ENCODE measurements at regions not wholly inside any gene's neighbourhood (a gene's known extent, or its start where the extent isn't known, plus 50 kb on each side); places are given as distances from the start of the nearest gene placed in this dataset.

GRCh38 chr18:22499421-22499820 is 81.7 kb upstream of the CTAGE1 start:
- Histone ChIP-seq H3K9me3 (ENCODE audit: control insufficient read depth in 3 of 3, low read length in 3 of 3) (no peaks in the 10 kb centered on the region), H3K9ac (ENCODE audit: low read depth in 1 of 3, low read length in 3 of 3) (no peak overlapping the region), H3K4me1 (ENCODE audit: control insufficient read depth in 3 of 3, insufficient read depth in 3 of 3, low read length in 3 of 3) (no peaks in the 10 kb centered on the region), H3K36me3 (ENCODE audit: control insufficient read depth in 3 of 3, insufficient read depth in 3 of 3, low read length in 3 of 3) (no peaks in the 10 kb centered on the region), H3K27ac (ENCODE audit: low read depth, low read length) (no peak overlapping the region), H3K27me3 (ENCODE audit: control insufficient read depth in 3 of 3, insufficient read depth in 3 of 3, low read length in 3 of 3) (no peaks in the 10 kb centered on the region), H3K4me3 (ENCODE audit: low read length in 3 of 3) (no peak overlapping the region)

- no peak overlapping the region for H3K27ac ChIP-seq (ENCODE audit: low read depth, low read length)
These were observed 86.1 kb upstream of the CTAGE1 start for GRCh38 chr18:22503803-22504202.

GRCh38 chr18:22504251-22505030 is 86.7 kb upstream of the CTAGE1 start:
- Histone ChIP-seq H3K36me3 (ENCODE audit: control insufficient read depth in 3 of 3, insufficient read depth in 3 of 3, low read length in 3 of 3) (no peaks in the 10 kb centered on the region), H3K9me3 (ENCODE audit: control insufficient read depth in 3 of 3, low read length in 3 of 3) (no peaks in the 10 kb centered on the region), H3K9ac (ENCODE audit: low read depth in 1 of 3, low read length in 3 of 3) (no peak overlapping the region), H3K27ac (ENCODE audit: low read depth, low read length) (no peak overlapping the region), H3K4me1 (ENCODE audit: control insufficient read depth in 3 of 3, insufficient read depth in 3 of 3, low read length in 3 of 3) (no peaks in the 10 kb centered on the region), H3K4me3 (ENCODE audit: low read length in 3 of 3) (no peak overlapping the region), H3K27me3 (ENCODE audit: control insufficient read depth in 3 of 3, insufficient read depth in 3 of 3, low read length in 3 of 3) (no peaks in the 10 kb centered on the region)

More at GRCh38 chr18:22503803-22504202, 86.1 kb upstream of the CTAGE1 start:
- Histone ChIP-seq H3K9ac (ENCODE audit: low read depth in 1 of 3, low read length in 3 of 3) (no peak overlapping the region), H3K4me1 (ENCODE audit: control insufficient read depth in 3 of 3, insufficient read depth in 3 of 3, low read length in 3 of 3) (no peaks in the 10 kb centered on the region), H3K36me3 (ENCODE audit: control insufficient read depth in 3 of 3, insufficient read depth in 3 of 3, low read length in 3 of 3) (no peaks in the 10 kb centered on the region), H3K4me3 (ENCODE audit: low read length in 3 of 3) (no peak overlapping the region), H3K9me3 (ENCODE audit: control insufficient read depth in 3 of 3, low read length in 3 of 3) (no peaks in the 10 kb centered on the region), H3K27me3 (ENCODE audit: control insufficient read depth in 3 of 3, insufficient read depth in 3 of 3, low read length in 3 of 3) (no peaks in the 10 kb centered on the region)

- H3K27ac ChIP-seq (ENCODE audit: low read depth, low read length): no peak overlapping the region
- no peak overlapping the region for H3K9ac ChIP-seq (ENCODE audit: low read depth in 1 of 3, low read length in 3 of 3)
- no peaks in the 10 kb centered on the region for H3K27me3 ChIP-seq (ENCODE audit: control insufficient read depth in 3 of 3, insufficient read depth in 3 of 3, low read length in 3 of 3)
- H3K36me3 ChIP-seq (ENCODE audit: control insufficient read depth in 3 of 3, insufficient read depth in 3 of 3, low read length in 3 of 3): no peaks in the 10 kb centered on the region
- H3K4me1 ChIP-seq (ENCODE audit: control insufficient read depth in 3 of 3, insufficient read depth in 3 of 3, low read length in 3 of 3): no peaks in the 10 kb centered on the region
- no peaks in the 10 kb centered on the region for H3K9me3 ChIP-seq (ENCODE audit: control insufficient read depth in 3 of 3, low read length in 3 of 3)
- H3K4me3 ChIP-seq (ENCODE audit: low read length in 3 of 3): no peak overlapping the region
These were observed 87.5 kb upstream of the CTAGE1 start for GRCh38 chr18:22505141-22505591.

GRCh38 chr18:22507055-22507454 is 89.3 kb upstream of the CTAGE1 start:
- H3K27me3 ChIP-seq (ENCODE audit: control insufficient read depth in 3 of 3, insufficient read depth in 3 of 3, low read length in 3 of 3): no peaks in the 10 kb centered on the region
- H3K27ac ChIP-seq (ENCODE audit: low read depth, low read length): no peak overlapping the region
- H3K9ac ChIP-seq (ENCODE audit: low read depth in 1 of 3, low read length in 3 of 3): no peak overlapping the region
- H3K36me3 ChIP-seq (ENCODE audit: control insufficient read depth in 3 of 3, insufficient read depth in 3 of 3, low read length in 3 of 3): no peaks in the 10 kb centered on the region
- H3K4me3 ChIP-seq (ENCODE audit: low read length in 3 of 3): no peak overlapping the region
- no peaks in the 10 kb centered on the region for H3K4me1 ChIP-seq (ENCODE audit: control insufficient read depth in 3 of 3, insufficient read depth in 3 of 3, low read length in 3 of 3)
- no peaks in the 10 kb centered on the region for H3K9me3 ChIP-seq (ENCODE audit: control insufficient read depth in 3 of 3, low read length in 3 of 3)

- Histone ChIP-seq H3K4me3 (ENCODE audit: low read length in 3 of 3) (no peak overlapping the region), H3K27me3 (ENCODE audit: control insufficient read depth in 3 of 3, insufficient read depth in 3 of 3, low read length in 3 of 3) (no peaks in the 10 kb centered on the region), H3K4me1 (ENCODE audit: control insufficient read depth in 3 of 3, insufficient read depth in 3 of 3, low read length in 3 of 3) (no peaks in the 10 kb centered on the region), H3K9ac (ENCODE audit: low read depth in 1 of 3, low read length in 3 of 3) (no peak overlapping the region), H3K36me3 (ENCODE audit: control insufficient read depth in 3 of 3, insufficient read depth in 3 of 3, low read length in 3 of 3) (no peaks in the 10 kb centered on the region), H3K9me3 (ENCODE audit: control insufficient read depth in 3 of 3, low read length in 3 of 3) (no peaks in the 10 kb centered on the region), H3K27ac (ENCODE audit: low read depth, low read length) (no peak overlapping the region)
These were observed 91.7 kb upstream of the CTAGE1 start for GRCh38 chr18:22509423-22509822.

- H3K4me3 ChIP-seq (ENCODE audit: low read length in 3 of 3): no peak overlapping the region
- H3K4me1 ChIP-seq (ENCODE audit: control insufficient read depth in 3 of 3, insufficient read depth in 3 of 3, low read length in 3 of 3): no peaks in the 10 kb centered on the region
- no peak overlapping the region for H3K27ac ChIP-seq (ENCODE audit: low read depth, low read length)
- no peak overlapping the region for H3K9ac ChIP-seq (ENCODE audit: low read depth in 1 of 3, low read length in 3 of 3)
- no peaks in the 10 kb centered on the region for H3K9me3 ChIP-seq (ENCODE audit: control insufficient read depth in 3 of 3, low read length in 3 of 3)
- no peaks in the 10 kb centered on the region for H3K36me3 ChIP-seq (ENCODE audit: control insufficient read depth in 3 of 3, insufficient read depth in 3 of 3, low read length in 3 of 3)
- no peaks in the 10 kb centered on the region for H3K27me3 ChIP-seq (ENCODE audit: control insufficient read depth in 3 of 3, insufficient read depth in 3 of 3, low read length in 3 of 3)
These were observed 93.0 kb upstream of the CTAGE1 start for GRCh38 chr18:22510697-22511096.

- no peaks in the 10 kb centered on the region for H3K9me3 ChIP-seq (ENCODE audit: control insufficient read depth in 3 of 3, low read length in 3 of 3)
- H3K36me3 ChIP-seq (ENCODE audit: control insufficient read depth in 3 of 3, insufficient read depth in 3 of 3, low read length in 3 of 3): no peaks in the 10 kb centered on the region
- H3K27me3 ChIP-seq (ENCODE audit: control insufficient read depth in 3 of 3, insufficient read depth in 3 of 3, low read length in 3 of 3): no peaks in the 10 kb centered on the region
- H3K4me1 ChIP-seq (ENCODE audit: control insufficient read depth in 3 of 3, insufficient read depth in 3 of 3, low read length in 3 of 3): no peaks in the 10 kb centered on the region
- H3K4me3 ChIP-seq (ENCODE audit: low read length in 3 of 3): no peak overlapping the region
- no peak overlapping the region for H3K27ac ChIP-seq (ENCODE audit: low read depth, low read length)
- H3K9ac ChIP-seq (ENCODE audit: low read depth in 1 of 3, low read length in 3 of 3): no peak overlapping the region
These were observed 96.2 kb upstream of the CTAGE1 start for GRCh38 chr18:22513721-22514481.

GRCh38 chr18:22514655-22515054 is 96.9 kb upstream of the CTAGE1 start:
- H3K9me3 ChIP-seq (ENCODE audit: control insufficient read depth in 3 of 3, low read length in 3 of 3): no peaks in the 10 kb centered on the region
- H3K4me3 ChIP-seq (ENCODE audit: low read length in 3 of 3): no peak overlapping the region
- H3K9ac ChIP-seq (ENCODE audit: low read depth in 1 of 3, low read length in 3 of 3): no peak overlapping the region
- no peaks in the 10 kb centered on the region for H3K4me1 ChIP-seq (ENCODE audit: control insufficient read depth in 3 of 3, insufficient read depth in 3 of 3, low read length in 3 of 3)
- no peaks in the 10 kb centered on the region for H3K27me3 ChIP-seq (ENCODE audit: control insufficient read depth in 3 of 3, insufficient read depth in 3 of 3, low read length in 3 of 3)
- no peak overlapping the region for H3K27ac ChIP-seq (ENCODE audit: low read depth, low read length)
- no peaks in the 10 kb centered on the region for H3K36me3 ChIP-seq (ENCODE audit: control insufficient read depth in 3 of 3, insufficient read depth in 3 of 3, low read length in 3 of 3)

GRCh38 chr18:22515250-22515649 is 97.5 kb upstream of the CTAGE1 start:
- no peak overlapping the region for H3K27ac ChIP-seq (ENCODE audit: low read depth, low read length)
- H3K36me3 ChIP-seq (ENCODE audit: control insufficient read depth in 3 of 3, insufficient read depth in 3 of 3, low read length in 3 of 3): no peaks in the 10 kb centered on the region
- no peaks in the 10 kb centered on the region for H3K27me3 ChIP-seq (ENCODE audit: control insufficient read depth in 3 of 3, insufficient read depth in 3 of 3, low read length in 3 of 3)
- no peaks in the 10 kb centered on the region for H3K4me1 ChIP-seq (ENCODE audit: control insufficient read depth in 3 of 3, insufficient read depth in 3 of 3, low read length in 3 of 3)
- no peaks in the 10 kb centered on the region for H3K9me3 ChIP-seq (ENCODE audit: control insufficient read depth in 3 of 3, low read length in 3 of 3)
- no peak overlapping the region for H3K4me3 ChIP-seq (ENCODE audit: low read length in 3 of 3)
- no peak overlapping the region for H3K9ac ChIP-seq (ENCODE audit: low read depth in 1 of 3, low read length in 3 of 3)
